ENCODE measurements at regions not wholly inside any gene's neighbourhood (a gene's known extent, or its start where the extent isn't known, plus 50 kb on each side); places are given as distances from the start of the nearest gene placed in this dataset.

DNA sequence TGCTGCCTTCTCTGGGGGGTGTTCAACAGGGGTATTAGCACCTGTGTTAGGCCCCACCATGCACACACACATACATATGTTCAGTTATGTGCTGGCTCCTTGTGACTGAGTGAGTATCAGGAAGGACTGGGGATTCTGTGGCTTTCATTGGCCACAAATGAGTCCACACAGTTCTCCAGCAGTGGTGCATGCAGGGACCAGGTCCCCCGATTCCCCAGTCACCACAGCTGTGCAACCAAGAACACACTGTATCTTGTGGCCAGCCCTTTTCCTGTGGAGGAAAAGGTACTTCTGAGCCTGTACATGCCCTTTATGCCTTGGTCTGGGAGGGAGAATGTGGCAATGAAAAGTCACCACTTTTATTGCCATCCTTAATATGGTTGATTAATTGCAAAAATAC is 74.9 kb upstream of the KLF7 start:
- Histone ChIP-seq H3K9me3 (no peaks in the 10 kb centered on the region), H3K4me3 (no peak overlapping the region), H3K27me3 (no peaks in the 10 kb centered on the region), H3K27ac (peak overlapping the region in 1 of 2 donors; percentile 3), H3K36me3 (no peaks in the 10 kb centered on the region), H3K4me1 (peaks cover 0 to 7% of the 10 kb centered on the region in 2 donors)
- intact Hi-C loops (cut with DNase I; ENCODE audit: low total_unique reads) = no loop called here
- no peak for DNase-seq
- TF ChIP-seq, protein P1, sequence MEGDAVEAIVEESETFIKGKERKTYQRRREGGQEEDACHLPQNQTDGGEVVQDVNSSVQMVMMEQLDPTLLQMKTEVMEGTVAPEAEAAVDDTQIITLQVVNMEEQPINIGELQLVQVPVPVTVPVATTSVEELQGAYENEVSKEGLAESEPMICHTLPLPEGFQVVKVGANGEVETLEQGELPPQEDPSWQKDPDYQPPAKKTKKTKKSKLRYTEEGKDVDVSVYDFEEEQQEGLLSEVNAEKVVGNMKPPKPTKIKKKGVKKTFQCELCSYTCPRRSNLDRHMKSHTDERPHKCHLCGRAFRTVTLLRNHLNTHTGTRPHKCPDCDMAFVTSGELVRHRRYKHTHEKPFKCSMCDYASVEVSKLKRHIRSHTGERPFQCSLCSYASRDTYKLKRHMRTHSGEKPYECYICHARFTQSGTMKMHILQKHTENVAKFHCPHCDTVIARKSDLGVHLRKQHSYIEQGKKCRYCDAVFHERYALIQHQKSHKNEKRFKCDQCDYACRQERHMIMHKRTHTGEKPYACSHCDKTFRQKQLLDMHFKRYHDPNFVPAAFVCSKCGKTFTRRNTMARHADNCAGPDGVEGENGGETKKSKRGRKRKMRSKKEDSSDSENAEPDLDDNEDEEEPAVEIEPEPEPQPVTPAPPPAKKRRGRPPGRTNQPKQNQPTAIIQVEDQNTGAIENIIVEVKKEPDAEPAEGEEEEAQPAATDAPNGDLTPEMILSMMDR (IDR thresholded peaks at IDR 0.05) = no peak
- TF ChIP-seq POLR2A (IDR thresholded peaks at IDR 0.05) = no peak

DNA sequence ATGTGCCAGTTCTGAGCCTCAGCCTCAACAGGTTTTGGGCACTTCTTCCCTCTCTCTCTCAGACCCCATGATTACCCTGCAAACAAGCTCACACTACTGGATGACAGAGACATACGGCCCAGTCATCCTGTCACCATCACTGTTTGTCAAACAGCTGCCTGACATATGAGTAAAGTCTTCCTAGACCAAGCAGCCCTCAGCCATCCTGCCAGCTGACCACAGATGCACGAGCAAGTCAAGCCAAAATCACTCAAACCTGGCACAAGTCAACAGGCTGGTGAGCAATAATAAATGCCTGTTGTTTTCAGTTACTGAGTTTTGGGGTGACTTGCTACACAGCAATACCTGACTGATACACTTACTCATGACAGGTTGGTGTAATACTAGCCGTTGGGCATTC is 75.5 kb upstream of the KLF7 start:
- no peaks in the 10 kb centered on the region for H3K36me3 ChIP-seq
- H3K4me3 ChIP-seq = no peak overlapping the region
- H3K27me3 ChIP-seq = no peaks in the 10 kb centered on the region
- no peak for DNase-seq
- no peak for TF ChIP-seq POLR2A (IDR thresholded peaks at IDR 0.05)
- TF ChIP-seq, protein P1 (IDR thresholded peaks at IDR 0.05) = no peak
- H3K27ac ChIP-seq = no peak overlapping the region
- H3K9me3 ChIP-seq = no peaks in the 10 kb centered on the region
- intact Hi-C loops (cut with DNase I; ENCODE audit: low total_unique reads) = no loop called here
- H3K4me1 ChIP-seq = peaks cover 0 to 7% of the 10 kb centered on the region in 2 donors

DNA sequence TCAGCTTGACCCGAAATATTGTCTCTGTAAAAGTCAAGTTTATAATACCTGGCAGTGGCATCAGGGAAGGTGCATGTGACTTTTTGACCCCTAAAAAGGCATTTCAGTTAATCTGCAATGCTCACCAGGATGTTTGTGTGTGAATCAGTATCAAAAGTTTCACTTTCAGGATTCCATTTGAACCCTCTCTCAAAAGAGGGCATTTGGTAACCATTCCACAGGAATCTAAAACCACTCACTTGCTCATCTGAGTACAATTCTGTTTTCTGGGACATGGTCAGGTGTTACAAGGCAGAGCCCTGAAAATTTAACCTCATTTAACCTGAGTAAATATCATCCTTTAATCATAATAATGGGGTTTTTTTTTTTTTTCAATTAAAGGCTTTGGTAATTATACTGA is 77.9 kb upstream of the KLF7 start:
- Histone ChIP-seq H3K27ac (no peak overlapping the region), H3K4me1 (peaks cover 0 to 5% of the 10 kb centered on the region in 2 donors), H3K9me3 (no peaks in the 10 kb centered on the region), H3K4me3 (no peak overlapping the region), H3K36me3 (no peaks in the 10 kb centered on the region), H3K27me3 (no peaks in the 10 kb centered on the region)
- TF ChIP-seq POLR2A (IDR thresholded peaks at IDR 0.05) = no peak
- TF ChIP-seq, protein P1 (IDR thresholded peaks at IDR 0.05) = no peak
- intact Hi-C loops (cut with DNase I; ENCODE audit: low total_unique reads) = no loop called here
- DNase-seq = no peak

DNA sequence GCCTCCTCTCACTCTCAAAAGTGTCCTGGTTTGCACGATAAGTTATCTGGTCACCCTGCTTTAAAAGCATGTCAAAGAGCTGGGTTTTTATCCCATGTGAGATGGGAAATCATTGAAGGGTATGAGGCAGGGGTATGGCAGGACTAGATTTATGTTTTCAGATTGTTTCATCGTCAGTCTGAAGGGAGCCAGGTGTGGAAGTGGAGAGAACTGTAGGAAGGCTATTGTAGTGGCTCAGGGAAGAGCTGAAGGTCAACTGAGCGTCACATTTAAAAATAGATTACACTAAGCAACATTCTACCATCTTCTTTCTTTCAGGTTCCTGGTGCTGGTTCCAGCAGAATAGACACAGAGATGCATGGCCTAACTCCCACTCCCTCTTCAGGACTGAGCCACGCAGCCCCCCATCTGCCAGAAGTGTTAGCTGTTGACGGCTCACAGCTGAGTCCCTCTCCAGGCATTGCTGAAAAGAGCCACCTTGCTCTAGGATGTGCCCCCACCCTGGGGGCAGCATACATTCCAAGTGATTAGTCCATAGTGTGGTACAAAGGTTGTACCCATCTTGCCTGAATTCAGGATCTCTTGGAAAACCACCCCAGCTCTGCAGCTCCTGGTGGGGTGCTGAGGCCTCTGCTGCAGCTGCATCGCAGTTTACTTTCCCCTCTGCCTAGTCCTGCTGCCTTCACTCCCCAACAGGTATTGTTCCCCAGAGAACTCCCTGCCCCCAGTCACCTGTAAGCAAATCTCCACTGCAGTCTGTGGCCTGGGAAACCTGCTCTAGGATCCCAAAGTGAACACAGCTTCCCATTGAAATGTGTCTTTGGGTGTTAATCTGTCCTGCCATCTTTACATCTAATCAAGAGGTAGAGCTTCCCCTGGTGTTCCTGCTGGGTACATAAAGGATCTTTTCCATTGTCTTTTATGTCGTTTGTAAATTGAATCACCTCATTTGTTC is 79.5 kb upstream of the KLF7 start:
- intact Hi-C loops (cut with DNase I; ENCODE audit: low total_unique reads) = no loop called here
- no peaks in the 10 kb centered on the region for H3K4me1 ChIP-seq
- no peak for DNase-seq

More for the DNA sequence above, 79.5 kb upstream of the KLF7 start:
- H3K27ac ChIP-seq = no peak overlapping the region
- no peaks in the 10 kb centered on the region for H3K27me3 ChIP-seq
- H3K4me3 ChIP-seq = no peak overlapping the region
- TF ChIP-seq POLR2A (IDR thresholded peaks at IDR 0.05) = no peak
- TF ChIP-seq, protein P1 (IDR thresholded peaks at IDR 0.05) = no peak
- no peaks in the 10 kb centered on the region for H3K36me3 ChIP-seq
- H3K9me3 ChIP-seq = no peaks in the 10 kb centered on the region

Measured in uterus (tissue), 3 donors.